ENCODE measurements at regions not wholly inside any gene's neighbourhood (a gene's known extent, or its start where the extent isn't known, plus 50 kb on each side); places are given as distances from the start of the nearest gene placed in this dataset.

DNA sequence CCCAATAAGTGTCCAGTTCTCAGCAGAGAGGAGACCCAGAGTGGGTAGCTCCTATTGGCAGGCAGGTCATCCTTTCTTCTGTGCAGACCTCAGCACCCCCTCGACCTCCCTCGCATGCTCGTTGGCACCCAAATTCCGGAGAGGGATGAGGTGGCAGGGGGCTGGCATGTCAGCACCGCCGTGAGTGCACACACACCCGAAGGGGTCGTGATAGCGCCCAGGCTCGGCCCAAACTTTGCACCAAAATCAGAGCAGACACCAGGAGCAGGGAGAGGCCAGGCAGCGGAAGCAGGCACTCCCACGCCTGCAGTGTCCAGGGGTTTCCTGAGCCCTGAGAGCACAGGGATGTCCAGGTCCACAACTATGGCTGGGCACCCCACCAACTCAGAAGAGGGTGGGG is 1503.8 kb upstream of the PCDH20 start:
- DNase-seq (ENCODE audit: insufficient read length, low spot score) (no peak), FAIRE-seq (no peak)
- TF ChIP-seq, protein P1, sequence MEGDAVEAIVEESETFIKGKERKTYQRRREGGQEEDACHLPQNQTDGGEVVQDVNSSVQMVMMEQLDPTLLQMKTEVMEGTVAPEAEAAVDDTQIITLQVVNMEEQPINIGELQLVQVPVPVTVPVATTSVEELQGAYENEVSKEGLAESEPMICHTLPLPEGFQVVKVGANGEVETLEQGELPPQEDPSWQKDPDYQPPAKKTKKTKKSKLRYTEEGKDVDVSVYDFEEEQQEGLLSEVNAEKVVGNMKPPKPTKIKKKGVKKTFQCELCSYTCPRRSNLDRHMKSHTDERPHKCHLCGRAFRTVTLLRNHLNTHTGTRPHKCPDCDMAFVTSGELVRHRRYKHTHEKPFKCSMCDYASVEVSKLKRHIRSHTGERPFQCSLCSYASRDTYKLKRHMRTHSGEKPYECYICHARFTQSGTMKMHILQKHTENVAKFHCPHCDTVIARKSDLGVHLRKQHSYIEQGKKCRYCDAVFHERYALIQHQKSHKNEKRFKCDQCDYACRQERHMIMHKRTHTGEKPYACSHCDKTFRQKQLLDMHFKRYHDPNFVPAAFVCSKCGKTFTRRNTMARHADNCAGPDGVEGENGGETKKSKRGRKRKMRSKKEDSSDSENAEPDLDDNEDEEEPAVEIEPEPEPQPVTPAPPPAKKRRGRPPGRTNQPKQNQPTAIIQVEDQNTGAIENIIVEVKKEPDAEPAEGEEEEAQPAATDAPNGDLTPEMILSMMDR (IDR thresholded peaks at IDR 0.05; ENCODE audit: insufficient read depth, missing control alignments), result no peak

DNA sequence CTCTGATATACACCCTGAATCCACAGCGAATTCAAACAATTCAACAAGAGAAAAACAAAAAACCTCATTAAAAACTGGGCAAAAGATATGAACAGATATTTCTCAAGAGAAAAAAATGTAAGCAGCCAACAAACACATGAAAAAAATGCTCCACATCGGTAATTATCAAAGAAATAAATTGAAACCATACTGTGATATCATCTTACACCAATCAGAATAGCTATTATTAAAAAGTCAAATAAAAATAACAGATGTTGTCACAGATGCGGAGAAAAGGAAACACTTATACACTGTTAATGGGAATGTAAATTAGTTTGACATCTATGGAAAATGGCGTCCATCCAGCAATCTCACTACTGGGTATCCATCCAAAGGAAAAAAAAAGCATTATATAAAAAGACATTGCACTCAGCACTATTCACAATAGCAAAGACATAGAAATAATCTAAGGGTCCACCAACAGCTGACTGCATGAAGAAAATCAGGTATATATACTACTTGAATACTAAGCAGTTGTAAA is 1495.0 kb upstream of the PCDH20 start:
- FAIRE-seq (no peak), DNase-seq (ENCODE audit: insufficient read length, low spot score) (no peak)
- TF ChIP-seq, protein P1 (IDR thresholded peaks at IDR 0.05; ENCODE audit: insufficient read depth, missing control alignments), result no peak

DNA sequence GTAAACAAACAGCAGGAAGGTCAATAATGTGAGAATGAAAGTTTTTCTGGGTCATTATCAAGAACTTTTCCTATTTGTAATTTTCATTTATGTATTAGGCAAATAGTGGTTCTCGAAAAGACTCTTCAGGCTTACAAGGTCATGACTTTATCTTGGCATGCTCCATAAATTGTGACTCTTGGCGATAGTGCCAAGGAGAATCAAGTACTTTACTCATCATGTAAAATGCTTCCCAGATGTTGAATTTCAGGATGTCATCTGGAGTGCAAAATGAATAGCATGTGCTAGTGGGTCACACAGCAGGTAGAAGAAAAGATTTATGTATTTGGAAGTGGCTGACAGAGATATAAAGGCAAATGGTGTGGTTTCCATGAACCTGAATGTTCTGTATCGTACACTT is 1492.7 kb upstream of the PCDH20 start:
- DNase-seq (ENCODE audit: insufficient read length, low spot score) (no peak), FAIRE-seq (no peak)
- TF ChIP-seq, protein P1 (IDR thresholded peaks at IDR 0.05; ENCODE audit: insufficient read depth, missing control alignments), result no peak

DNA sequence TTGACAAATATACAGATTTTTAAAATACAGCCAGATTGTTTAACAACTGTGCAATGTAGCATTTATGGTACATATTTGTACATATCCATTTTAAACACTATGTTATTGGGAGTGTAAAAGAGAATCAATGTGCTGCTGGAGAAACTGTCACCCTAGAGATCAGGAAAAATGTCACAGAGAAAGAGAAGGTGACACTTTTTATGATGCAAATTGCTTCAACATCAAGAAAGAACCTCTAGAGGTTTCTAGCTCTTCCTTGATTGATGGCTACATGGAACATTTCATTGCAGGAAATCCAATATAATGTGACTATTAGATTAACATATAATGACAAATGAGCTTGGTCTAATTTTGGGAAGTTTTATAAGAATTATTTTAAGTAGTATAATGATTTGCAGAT is 1491.2 kb upstream of the PCDH20 start:
- DNase-seq (ENCODE audit: insufficient read length, low spot score) (no peak), FAIRE-seq (no peak)
- TF ChIP-seq, protein P1 (IDR thresholded peaks at IDR 0.05; ENCODE audit: insufficient read depth, missing control alignments), result no peak

DNA sequence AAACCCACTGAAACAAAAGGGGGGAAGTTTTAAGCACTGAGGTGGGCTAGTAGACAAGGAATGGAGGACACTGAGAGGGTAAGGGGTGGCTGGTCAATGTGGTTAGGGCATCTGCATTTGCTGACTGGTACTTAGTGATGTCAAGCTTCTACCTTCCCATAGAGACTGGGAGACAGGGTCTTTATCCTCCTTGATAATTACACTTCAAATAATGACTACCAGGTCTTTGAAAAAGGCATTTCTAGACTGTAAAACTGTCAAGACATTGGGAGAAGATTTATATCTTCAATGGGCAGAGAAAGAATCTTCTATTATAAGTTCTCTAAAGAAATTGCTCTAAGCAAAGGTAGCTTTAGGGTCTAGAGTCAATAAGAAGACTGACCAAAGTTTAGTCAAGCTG is 1490.8 kb upstream of the PCDH20 start:
- DNase-seq (ENCODE audit: insufficient read length, low spot score) (no peak), FAIRE-seq (no peak)
- TF ChIP-seq, protein P1 (IDR thresholded peaks at IDR 0.05; ENCODE audit: insufficient read depth, missing control alignments), result no peak

DNA sequence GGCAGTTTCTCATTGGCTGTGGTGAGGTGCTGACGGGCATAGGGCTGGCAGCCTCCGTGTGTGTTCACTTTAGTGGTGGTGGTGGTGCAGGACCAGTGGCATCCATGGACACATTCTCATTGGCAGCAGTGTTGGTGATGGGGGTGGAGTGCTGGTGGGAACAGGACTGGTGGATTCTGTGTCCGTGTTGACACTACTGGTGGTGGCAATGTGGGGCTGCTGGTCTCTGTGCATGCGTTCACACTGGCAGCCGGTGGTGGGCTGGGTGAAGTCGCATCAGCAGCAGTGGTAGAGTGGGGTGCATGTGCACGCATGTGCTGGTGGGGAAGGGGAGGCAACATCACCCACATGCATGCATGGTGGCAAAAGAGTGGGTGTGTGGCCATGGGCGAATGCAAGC is 1471.4 kb upstream of the PCDH20 start:
- DNase-seq (ENCODE audit: insufficient read length, low spot score) (no peak), FAIRE-seq (no peak)
- TF ChIP-seq, protein P1 (IDR thresholded peaks at IDR 0.05; ENCODE audit: insufficient read depth, missing control alignments), result no peak

DNA sequence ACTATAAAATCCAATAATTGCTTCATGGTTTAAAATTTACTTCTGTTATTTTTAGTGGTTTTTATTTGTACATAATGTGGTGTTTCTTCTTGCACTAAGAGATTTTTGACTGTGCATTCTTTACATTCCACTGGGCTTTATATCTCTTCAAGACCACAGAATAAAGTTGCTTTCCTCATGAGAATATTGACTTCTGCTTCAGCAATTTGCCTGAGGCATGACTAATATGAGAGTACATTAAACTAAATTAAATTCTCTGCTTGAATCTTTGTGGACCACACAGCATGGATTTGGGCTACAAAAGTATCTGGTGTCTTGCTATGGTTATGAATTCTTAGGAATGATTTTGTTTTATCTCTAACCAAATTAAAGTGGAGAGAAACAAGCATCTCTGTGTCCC is 1463.4 kb upstream of the PCDH20 start:
- peak; percentile 51 for FAIRE-seq
- TF ChIP-seq, protein P1 (IDR thresholded peaks at IDR 0.05; ENCODE audit: insufficient read depth, missing control alignments), result no peak
- DNase-seq (ENCODE audit: insufficient read length, low spot score), result no peak
